Progenitor cell of endocrine pancreas (in vitro differentiated cells): ENCODE measurements at regions not wholly inside any gene's neighbourhood (a gene's known extent, or its start where the extent isn't known, plus 50 kb on each side); places are given as distances from the start of the nearest gene placed in this dataset.
"Not testable (repeated sequence)": the region's sequence is repeated elsewhere in the genome, so short reads cannot be mapped to it uniquely, and the experiment has no call there.

Experiments
- DNase-seq: peaks from one replicate; pipeline ENCODE4 v3.0.0; 2021; ENCODE audit warnings: low spot score; ENCODE audit not compliant: unreplicated experiment
- H3K27ac Mint-ChIP-seq: 2 replicates; pipeline ENCODE4 v1.8.0; 2021; ENCODE audit warnings: mild to moderate bottlenecking, moderate library complexity, mixed read lengths
- H3K27me3 Mint-ChIP-seq: 2 replicates; pipeline ENCODE4 v1.8.0; 2021; ENCODE audit warnings: mixed read lengths
- H3K36me3 Mint-ChIP-seq: 2 replicates; pipeline ENCODE4 v1.8.0; 2022; ENCODE audit warnings: mixed read lengths; ENCODE audit not compliant: insufficient read depth
- H3K4me1 Mint-ChIP-seq: 2 replicates; pipeline ENCODE4 v1.8.0; 2021; ENCODE audit warnings: low read depth, mixed read lengths
- H3K4me3 Mint-ChIP-seq: 2 replicates; pipeline ENCODE4 v1.8.0; 2021; ENCODE audit warnings: low read depth, mild to moderate bottlenecking, moderate library complexity, mixed read lengths
- H3K9me3 Mint-ChIP-seq: 2 replicates; pipeline ENCODE4 v1.8.0; 2021; ENCODE audit warnings: low read depth, mixed read lengths
- TF ChIP-seq, protein P1 (sequence below): fragments of 200-600 bp; sonication (generic); IDR thresholded peaks from one replicate; pipeline ENCODE4 v1.5.0; 2021; ENCODE audit warnings: antibody characterized with exemption, mild to moderate bottlenecking; ENCODE audit not compliant: unreplicated experiment

DNA sequence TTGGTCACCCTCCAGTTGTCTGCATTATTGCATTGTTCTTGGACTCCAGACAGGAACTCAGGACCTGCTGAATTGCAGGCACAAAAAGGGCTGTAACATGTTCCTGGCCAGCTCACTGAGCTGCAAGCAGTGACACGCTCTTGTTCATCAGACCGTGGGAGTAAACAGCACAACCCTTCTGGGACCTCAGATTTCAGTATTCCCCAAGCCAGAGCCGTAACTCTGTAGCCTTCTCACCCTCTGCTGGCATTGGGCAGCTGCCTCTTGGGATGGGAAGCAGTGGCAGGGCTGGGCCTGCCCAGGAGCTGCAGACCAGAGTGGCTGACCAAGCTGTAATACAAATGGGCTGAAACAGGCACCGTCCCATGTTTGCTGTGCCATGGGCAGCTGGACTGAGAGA lies 607.1 kb upstream of the BCHE start:
- no peak overlapping the region for H3K27ac Mint-ChIP-seq
- DNase-seq = no peak
- no peaks in the 10 kb centered on the region for H3K27me3 Mint-ChIP-seq
- TF ChIP-seq, protein P1, sequence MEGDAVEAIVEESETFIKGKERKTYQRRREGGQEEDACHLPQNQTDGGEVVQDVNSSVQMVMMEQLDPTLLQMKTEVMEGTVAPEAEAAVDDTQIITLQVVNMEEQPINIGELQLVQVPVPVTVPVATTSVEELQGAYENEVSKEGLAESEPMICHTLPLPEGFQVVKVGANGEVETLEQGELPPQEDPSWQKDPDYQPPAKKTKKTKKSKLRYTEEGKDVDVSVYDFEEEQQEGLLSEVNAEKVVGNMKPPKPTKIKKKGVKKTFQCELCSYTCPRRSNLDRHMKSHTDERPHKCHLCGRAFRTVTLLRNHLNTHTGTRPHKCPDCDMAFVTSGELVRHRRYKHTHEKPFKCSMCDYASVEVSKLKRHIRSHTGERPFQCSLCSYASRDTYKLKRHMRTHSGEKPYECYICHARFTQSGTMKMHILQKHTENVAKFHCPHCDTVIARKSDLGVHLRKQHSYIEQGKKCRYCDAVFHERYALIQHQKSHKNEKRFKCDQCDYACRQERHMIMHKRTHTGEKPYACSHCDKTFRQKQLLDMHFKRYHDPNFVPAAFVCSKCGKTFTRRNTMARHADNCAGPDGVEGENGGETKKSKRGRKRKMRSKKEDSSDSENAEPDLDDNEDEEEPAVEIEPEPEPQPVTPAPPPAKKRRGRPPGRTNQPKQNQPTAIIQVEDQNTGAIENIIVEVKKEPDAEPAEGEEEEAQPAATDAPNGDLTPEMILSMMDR = no peak
- H3K4me3 Mint-ChIP-seq = no peak overlapping the region
- H3K4me1 Mint-ChIP-seq = peaks cover 3% of the 10 kb centered on the region
- no peaks in the 10 kb centered on the region for H3K9me3 Mint-ChIP-seq
- H3K36me3 Mint-ChIP-seq = no peaks in the 10 kb centered on the region

DNA sequence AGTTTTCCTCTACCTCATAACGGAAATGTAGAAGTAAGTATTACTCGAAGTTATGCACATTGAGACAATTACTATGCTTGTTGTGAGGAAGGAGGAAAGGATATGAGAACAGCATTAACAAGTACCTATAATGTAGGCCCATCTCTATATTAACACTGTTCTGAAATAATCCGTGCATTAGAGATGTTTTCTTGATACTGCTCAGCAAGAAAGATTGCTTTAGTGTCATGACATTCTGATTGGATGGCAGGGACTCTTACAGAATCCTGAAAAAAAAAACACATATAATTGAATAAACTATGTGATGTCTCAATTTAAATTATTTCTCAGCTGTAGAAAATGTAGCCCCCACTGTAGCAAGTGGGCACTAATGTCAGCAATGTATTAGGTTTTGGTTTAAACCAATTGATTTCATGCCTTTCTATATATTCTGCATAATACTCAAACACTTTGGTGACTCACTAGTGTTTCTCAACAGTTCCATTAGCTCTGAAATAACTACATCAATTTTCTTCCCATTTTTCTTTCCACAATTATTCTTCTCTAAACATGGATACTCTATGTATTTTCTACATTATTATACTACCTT lies 598.3 kb upstream of the BCHE start:
- TF ChIP-seq, protein P1 = no peak
- H3K27ac Mint-ChIP-seq = no peak overlapping the region
- H3K9me3 Mint-ChIP-seq = no peaks in the 10 kb centered on the region
- H3K4me3 Mint-ChIP-seq = no peak overlapping the region
- H3K36me3 Mint-ChIP-seq = no peaks in the 10 kb centered on the region
- DNase-seq = no peak
- H3K4me1 Mint-ChIP-seq = no peaks in the 10 kb centered on the region
- H3K27me3 Mint-ChIP-seq = no peaks in the 10 kb centered on the region

DNA sequence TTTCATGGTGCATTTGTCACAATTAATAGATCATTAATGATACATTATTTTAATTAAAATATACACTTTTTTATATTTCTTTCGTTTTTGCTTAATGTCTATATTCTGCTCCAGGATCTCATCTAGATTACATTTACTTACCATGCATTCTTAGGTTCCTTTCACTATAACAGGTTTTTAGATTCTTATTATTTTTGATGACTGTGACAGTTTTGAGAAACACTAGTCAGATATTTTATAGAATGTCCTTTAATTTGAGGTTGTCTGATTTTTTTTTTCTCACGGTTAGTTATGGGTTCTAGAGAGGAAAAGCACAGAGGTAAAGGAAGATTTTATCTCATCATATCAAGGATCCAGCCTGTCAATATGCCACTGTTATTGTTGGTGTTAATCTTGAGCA lies 595.8 kb upstream of the BCHE start:
- TF ChIP-seq, protein P1 = no peak
- Mint-ChIP-seq H3K4me1 (no peaks in the 10 kb centered on the region), H3K27me3 (no peaks in the 10 kb centered on the region), H3K9me3 (no peaks in the 10 kb centered on the region), H3K27ac (no peak overlapping the region), H3K4me3 (no peak overlapping the region), H3K36me3 (no peaks in the 10 kb centered on the region)
- no peak for DNase-seq

DNA sequence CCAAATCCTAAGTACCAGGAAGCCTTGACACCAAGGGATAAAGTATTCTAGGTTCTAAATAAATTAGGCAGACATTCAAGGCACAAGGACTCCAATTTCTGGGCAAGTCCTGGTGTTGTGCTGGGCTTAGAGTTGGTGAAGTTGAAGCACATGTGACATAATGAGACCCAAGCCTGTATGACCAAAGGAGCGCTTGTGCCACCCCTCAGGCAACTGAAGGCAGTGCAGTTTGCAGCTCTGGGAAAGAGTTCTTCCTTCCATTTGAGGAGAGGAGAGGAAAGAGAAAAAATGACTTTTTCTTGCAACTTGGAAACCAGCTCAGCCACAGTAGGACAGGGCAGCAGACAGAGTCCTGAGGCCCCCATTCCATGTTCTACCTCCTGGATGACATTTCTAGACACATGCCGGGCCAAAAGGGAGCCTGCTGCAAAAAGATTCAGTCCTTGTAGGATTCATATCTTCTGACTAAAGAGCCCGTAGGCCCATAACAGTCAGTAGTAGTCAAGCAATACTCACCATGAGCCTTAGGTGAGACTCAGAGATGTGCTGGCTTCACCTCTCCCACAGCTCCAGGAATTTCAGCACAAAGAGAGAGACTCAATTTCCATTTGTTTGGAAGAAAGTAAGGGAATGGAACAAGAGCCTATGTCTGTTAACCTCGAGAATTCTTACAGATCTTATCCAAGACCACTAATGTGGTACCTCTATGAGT lies 588.8 kb upstream of the BCHE start:
- H3K4me3 Mint-ChIP-seq = no peak overlapping the region
- H3K4me1 Mint-ChIP-seq = peaks cover 2% of the 10 kb centered on the region
- H3K27ac Mint-ChIP-seq = no peak overlapping the region
- TF ChIP-seq, protein P1 = peak; percentile 30
- no peaks in the 10 kb centered on the region for H3K27me3 Mint-ChIP-seq
- no peaks in the 10 kb centered on the region for H3K36me3 Mint-ChIP-seq
- DNase-seq = no peak
- H3K9me3 Mint-ChIP-seq = peaks cover 7% of the 10 kb centered on the region

DNA sequence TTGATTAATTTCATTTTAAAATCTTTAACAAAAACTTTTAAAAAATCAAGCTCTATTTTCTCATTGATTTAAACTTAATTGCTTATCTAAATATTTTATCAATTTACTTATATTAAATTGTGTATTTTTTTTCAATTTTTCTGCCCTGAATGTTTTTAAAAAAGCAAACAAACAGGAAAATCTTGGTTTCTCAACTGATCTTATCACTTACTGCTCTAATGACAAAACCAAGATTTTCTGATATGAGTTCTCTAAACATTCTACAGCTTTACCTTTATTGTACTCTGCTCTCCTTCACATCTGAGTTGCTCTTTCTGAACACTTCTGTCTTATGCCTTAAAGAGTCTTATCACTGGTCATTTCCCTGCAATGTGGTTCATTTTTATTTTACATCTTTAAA lies 587.8 kb upstream of the BCHE start:
- TF ChIP-seq, protein P1 = no peak
- no peak for DNase-seq
- H3K9me3 Mint-ChIP-seq = peaks cover 14% of the 10 kb centered on the region
- H3K4me1 Mint-ChIP-seq = peaks cover 2% of the 10 kb centered on the region
- no peaks in the 10 kb centered on the region for H3K36me3 Mint-ChIP-seq
- no peak overlapping the region for H3K27ac Mint-ChIP-seq
- H3K27me3 Mint-ChIP-seq = no peaks in the 10 kb centered on the region
- no peak overlapping the region for H3K4me3 Mint-ChIP-seq

DNA sequence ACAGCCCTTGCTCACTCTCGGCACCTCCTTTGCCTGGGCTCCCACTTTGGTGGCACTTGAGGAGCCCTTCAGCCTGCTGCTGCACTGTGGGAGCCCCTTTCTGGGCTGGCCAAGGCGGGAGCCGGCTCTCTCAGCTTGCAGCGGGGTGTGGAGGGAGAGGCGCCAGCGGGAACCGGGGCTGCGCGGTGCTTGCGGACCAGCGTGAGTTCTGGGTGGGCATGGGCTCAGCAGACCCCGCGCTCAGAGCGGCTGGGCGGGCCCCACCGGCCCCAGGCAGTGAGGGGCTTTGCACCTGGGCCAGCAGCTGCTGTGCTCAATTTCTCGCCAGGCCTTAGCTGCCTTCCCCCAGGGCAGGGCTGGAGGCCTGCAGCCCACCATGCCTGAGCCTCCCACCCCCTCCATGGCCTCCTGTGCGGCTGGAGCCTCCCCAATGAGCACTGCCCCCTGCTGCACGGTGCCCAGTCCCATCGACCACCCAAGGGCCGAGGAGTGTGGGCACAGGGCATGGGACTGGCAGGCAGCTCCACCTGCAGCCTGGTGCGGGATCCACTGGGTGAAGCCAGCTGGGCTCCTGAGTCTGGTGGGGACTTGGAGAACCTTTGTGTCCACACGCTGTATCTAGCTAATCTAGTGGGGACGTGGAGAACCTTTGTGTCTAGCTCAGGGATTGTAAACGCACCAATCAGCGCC lies 586.7 kb upstream of the BCHE start:
- not testable (repeated sequence) for H3K27ac Mint-ChIP-seq, H3K36me3 Mint-ChIP-seq, DNase-seq, H3K4me1 Mint-ChIP-seq, H3K4me3 Mint-ChIP-seq, H3K27me3 Mint-ChIP-seq
- peaks cover 15% of the 10 kb centered on the region for H3K9me3 Mint-ChIP-seq
